ENCODE measurements at regions not wholly inside any gene's neighbourhood (a gene's known extent, or its start where the extent isn't known, plus 50 kb on each side); places are given as distances from the start of the nearest gene placed in this dataset.
A peak's percentile ranks its signal among the peaks of the same experiment; 100 is the strongest.

- no TSS peak for BruUV-seq (replicated peaks)
- Mint-ChIP-seq H3K27me3 (ENCODE audit: insufficient read depth, unreplicated experiment) (no peaks in the 10 kb centered on the region), H3K4me3 (ENCODE audit: unreplicated experiment) (no peak overlapping the region), H3K27ac (ENCODE audit: low read depth, unreplicated experiment) (no peak overlapping the region), H3K36me3 (ENCODE audit: insufficient read depth, unreplicated experiment) (no peaks in the 10 kb centered on the region), H3K4me1 (ENCODE audit: insufficient read depth, unreplicated experiment) (no peaks in the 10 kb centered on the region), H3K9me3 (ENCODE audit: unreplicated experiment) (no peaks in the 10 kb centered on the region)
- POLR2A ChIA-PET: no interaction called here
- DNase-seq (ENCODE audit: unreplicated experiment): no peak
- CTCF ChIA-PET: no interaction called here
- no peak for TF ChIP-seq CTCF (IDR thresholded peaks at IDR 0.05; ENCODE audit: unreplicated experiment)
- intact Hi-C loops (cut with micrococcal nuclease): no loop called here
Observed at GRCh38 chrX:82973646-82974045, 534.4 kb upstream of the POU3F4 start.

GRCh38 chrX:82998163-82998562 lies 509.9 kb upstream of the POU3F4 start:
- Mint-ChIP-seq H3K9me3 (ENCODE audit: unreplicated experiment) (no peaks in the 10 kb centered on the region), H3K4me3 (ENCODE audit: unreplicated experiment) (no peak overlapping the region), H3K27me3 (ENCODE audit: insufficient read depth, unreplicated experiment) (no peaks in the 10 kb centered on the region), H3K27ac (ENCODE audit: low read depth, unreplicated experiment) (no peak overlapping the region), H3K4me1 (ENCODE audit: insufficient read depth, unreplicated experiment) (peaks cover 6% of the 10 kb centered on the region), H3K36me3 (ENCODE audit: insufficient read depth, unreplicated experiment) (no peaks in the 10 kb centered on the region)
- no TSS peak for BruUV-seq (replicated peaks)
- intact Hi-C loops (cut with micrococcal nuclease): no loop called here
- DNase-seq (ENCODE audit: unreplicated experiment): no peak
- TF ChIP-seq CTCF (IDR thresholded peaks at IDR 0.05; ENCODE audit: unreplicated experiment): no peak
- POLR2A ChIA-PET: no interaction called here
- CTCF ChIA-PET: interaction anchor here (0.6 kb wide), 1 partner anchor 17 kb away, joined by 3 read pairs; no protein-coding TSS in a partner anchor

- TF ChIP-seq CTCF (IDR thresholded peaks at IDR 0.05; ENCODE audit: unreplicated experiment): no peak
- ChIA-PET POLR2A (no interaction called here), CTCF (interaction anchor here (0.9 kb wide), 1 partner anchor 421 kb away, joined by 4 read pairs; no protein-coding TSS in a partner anchor)
- no peak for DNase-seq (ENCODE audit: unreplicated experiment)
- no peaks in the 10 kb centered on the region for H3K36me3 Mint-ChIP-seq (ENCODE audit: insufficient read depth, unreplicated experiment)
- H3K4me1 Mint-ChIP-seq (ENCODE audit: insufficient read depth, unreplicated experiment): peaks cover 6% of the 10 kb centered on the region
- intact Hi-C loops (cut with micrococcal nuclease): loop anchor here (10.0 kb wide), 1 partner anchor 531 kb away; no protein-coding TSS in a partner anchor
- no peak overlapping the region for H3K27ac Mint-ChIP-seq (ENCODE audit: low read depth, unreplicated experiment)
- H3K4me3 Mint-ChIP-seq (ENCODE audit: unreplicated experiment): no peak overlapping the region
- no peaks in the 10 kb centered on the region for H3K27me3 Mint-ChIP-seq (ENCODE audit: insufficient read depth, unreplicated experiment)
- no peaks in the 10 kb centered on the region for H3K9me3 Mint-ChIP-seq (ENCODE audit: unreplicated experiment)
- no TSS peak for BruUV-seq (replicated peaks)
Observed at GRCh38 chrX:83004012-83004411, 504.1 kb upstream of the POU3F4 start.

- ChIA-PET POLR2A (no interaction called here), CTCF (interaction anchor here (0.6 to 1.4 kb wide), 5 partner anchors 19 to 422 kb away, joined by 3 to 10 read pairs (median 4); no protein-coding TSS in a partner anchor)
- DNase-seq (ENCODE audit: unreplicated experiment): peak; percentile 34
- no peaks in the 10 kb centered on the region for H3K9me3 Mint-ChIP-seq (ENCODE audit: unreplicated experiment)
- peak; percentile 54 for TF ChIP-seq CTCF (IDR thresholded peaks at IDR 0.05; ENCODE audit: unreplicated experiment)
- H3K36me3 Mint-ChIP-seq (ENCODE audit: insufficient read depth, unreplicated experiment): no peaks in the 10 kb centered on the region
- no peak overlapping the region for H3K27ac Mint-ChIP-seq (ENCODE audit: low read depth, unreplicated experiment)
- H3K4me1 Mint-ChIP-seq (ENCODE audit: insufficient read depth, unreplicated experiment): no peaks in the 10 kb centered on the region
- no peaks in the 10 kb centered on the region for H3K27me3 Mint-ChIP-seq (ENCODE audit: insufficient read depth, unreplicated experiment)
- no peak overlapping the region for H3K4me3 Mint-ChIP-seq (ENCODE audit: unreplicated experiment)
- BruUV-seq (replicated peaks): no TSS peak
- intact Hi-C loops (cut with micrococcal nuclease): loop anchor here (2.0 to 10.0 kb wide), 2 partner anchors 408 to 526 kb away; no protein-coding TSS in a partner anchor
Observed at GRCh38 chrX:83008415-83008814, 499.7 kb upstream of the POU3F4 start.

All from MCF 10A (cell line).